SIG-M5 treated with dmso at 0.1 percent for 504 hours (cell line): ENCODE measurements at regions not wholly inside any gene's neighbourhood (a gene's known extent, or its start where the extent isn't known, plus 50 kb on each side); places are given as distances from the start of the nearest gene placed in this dataset.
"Not testable (repeated sequence)": the region's sequence is repeated elsewhere in the genome, so short reads cannot be mapped to it uniquely, and the experiment has no call there.

Experiments used
- DNase-seq: peaks from one replicate; lab custom pipeline; 2025; ENCODE audit not compliant: unreplicated experiment; lab: John Stamatoyannopoulos, UW

DNA sequence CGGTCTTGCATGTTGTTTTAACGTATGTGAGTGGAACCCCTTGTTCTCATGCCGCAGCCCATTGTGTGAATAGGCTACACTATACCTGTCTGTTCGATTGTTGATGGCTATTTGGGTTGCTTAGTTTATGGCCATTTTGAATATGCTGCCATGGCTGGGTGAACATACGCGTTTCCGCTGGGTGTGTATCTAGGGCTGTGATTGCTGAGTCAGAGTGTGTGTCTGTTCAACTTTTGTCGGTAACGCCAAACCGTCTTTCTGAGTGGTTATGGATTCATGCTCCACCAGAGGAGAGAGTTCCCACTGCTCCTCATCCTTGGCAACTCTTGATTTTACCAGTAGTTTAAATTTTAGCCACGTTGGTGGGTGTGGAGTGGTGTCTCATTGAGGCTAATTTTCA, 77.0 kb downstream of the METRNL start:
- no peak for DNase-seq

DNA sequence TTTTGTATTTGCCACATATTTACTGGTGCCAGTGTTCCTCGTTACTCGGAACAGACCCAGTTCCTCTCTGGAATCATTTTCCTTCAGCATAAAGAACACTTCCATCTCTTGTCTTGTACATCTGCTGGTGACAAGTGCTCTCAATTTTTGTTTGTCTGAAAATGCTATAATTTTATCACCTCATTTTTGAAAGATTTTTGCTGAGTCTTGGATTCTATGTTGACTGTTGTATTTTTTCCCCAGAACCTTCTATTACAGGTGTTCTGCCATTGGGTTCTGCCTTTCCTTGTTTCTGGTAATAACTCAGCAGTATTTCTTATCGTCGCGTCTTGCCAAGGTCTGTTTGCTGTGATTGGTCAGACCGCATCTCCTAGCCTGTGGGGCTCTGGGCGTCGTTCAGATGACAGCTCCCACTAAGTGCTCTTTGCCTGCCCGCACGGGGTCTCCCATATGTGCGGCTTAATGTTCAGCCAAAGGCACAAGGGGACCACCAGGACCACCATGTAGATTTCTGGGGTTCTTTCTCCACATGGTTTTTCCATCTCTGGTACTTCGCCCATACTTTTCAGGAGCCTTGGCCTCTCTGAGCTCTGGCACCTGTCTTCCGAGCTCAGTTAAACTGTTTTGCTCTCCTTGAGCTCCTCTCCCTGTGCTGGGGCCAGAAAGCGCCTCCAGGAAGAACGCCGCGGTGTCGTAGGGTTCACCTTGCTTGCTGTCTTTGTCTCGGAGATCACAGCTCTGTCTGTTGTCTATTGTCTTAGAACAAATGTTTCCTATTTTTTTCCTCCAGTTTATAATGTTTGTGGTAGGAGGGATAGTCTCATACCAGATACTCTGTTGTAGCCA, 80.0 kb downstream of the METRNL start:
- DNase-seq = no peak

DNA sequence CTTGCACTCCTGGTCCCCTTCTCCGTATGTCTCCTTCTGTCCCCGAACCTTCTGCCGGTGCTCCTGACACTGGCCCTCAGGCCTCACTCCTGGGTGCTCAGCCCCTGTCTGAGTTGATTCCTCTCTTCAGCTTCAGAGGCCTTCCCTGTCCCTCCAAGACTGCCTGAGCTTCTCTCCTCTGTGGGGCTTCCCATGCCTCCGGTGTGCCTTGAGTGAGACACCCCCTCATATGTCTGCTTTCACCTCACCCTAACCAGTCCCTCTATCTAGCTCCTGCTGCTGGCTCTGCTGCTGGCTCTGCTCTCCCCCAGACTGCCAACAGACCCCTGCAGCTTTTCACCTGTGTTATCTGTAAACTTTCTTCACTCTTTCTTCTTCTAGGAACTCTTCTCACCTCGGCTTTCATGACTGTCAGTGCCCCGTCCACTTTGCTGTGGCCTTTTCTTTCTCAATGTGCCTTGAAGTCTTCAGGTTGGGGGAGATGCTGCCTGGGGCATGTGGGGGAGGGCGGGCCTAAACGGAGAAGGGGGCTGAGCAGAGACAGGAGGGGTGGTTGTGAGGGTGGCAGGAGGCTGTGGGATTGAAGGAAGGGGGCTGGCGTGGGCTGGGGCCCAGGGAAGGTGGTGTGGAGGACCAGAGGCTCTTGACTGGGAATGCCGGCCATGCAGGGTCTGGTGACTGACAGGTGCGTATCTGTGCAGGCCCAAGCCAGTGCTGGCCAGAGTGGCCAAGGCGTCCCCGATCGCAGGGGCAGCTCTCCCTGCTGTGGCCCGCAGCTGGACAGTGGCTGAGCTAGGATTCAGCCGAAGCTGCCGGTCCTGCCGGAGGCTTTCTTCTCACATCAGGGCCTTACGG, 81.3 kb downstream of the METRNL start:
- DNase-seq = no peak

DNA sequence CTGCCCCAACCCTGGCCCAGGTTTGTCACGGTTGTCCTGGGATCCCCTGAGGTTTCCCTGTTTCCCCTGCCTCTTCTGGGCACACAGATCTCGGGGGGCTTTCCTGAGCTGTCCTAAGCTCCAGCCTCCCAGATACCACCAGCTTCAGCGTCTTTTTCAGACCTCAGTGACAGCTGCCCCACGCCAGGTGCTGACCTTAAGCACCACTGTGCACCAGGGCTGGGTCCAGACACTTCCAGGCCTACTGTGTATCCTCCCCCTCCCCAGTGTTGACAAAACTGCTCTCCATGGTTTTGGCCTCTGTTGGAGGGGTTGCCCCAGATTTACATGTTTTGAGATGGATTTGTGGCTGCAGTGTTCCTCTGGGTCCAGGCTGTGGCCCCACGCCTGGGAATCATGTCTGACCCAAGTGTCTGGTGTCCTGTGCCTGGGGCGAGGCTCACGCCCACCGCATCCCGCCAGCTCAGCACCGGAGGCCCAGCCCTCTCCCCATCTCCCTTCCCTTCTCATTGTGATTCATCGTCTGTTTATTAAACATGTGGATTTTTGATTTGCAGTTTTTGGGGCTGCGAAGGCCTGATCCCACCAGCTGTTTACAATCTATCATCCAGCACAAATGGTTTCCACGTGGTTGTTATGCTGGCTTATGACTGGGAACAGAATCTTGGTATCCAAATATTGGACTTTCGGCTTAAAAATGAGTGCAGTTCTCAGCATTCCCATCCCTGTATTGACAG, 82.1 kb downstream of the METRNL start:
- DNase-seq = no peak

DNA sequence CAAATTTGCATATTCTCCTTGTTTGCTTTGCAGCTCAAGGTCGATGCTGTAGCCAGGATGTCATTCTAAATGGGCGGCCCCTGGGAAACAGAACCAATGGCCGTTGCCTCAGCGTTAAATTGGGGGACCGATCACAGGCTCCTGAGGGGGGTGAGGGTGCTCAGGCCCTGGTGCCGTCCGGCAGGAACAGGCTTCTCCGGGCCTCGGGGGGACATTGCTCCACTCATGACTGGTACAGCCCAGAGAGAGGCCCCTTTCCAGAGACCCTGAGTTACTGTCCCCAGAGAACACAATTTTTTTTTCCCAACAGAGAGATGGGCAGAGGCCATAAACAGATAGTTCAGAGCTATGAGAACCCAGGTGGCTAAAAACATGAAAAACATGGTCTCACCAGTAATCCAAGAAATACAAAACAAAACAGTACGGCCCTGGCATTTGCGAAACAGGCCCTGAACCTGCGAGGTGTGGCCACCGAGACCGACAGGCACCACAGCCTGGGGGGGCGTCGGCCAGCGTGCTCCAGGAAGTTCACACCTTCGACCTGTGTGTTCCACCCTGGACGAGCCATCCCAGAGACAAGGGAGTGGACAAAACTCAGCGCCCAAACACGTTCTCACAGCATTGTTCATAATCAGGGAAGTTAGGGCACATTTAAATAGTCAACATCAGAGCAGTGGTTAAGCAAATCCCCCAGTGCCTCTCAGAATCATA, 82.8 kb downstream of the METRNL start:
- DNase-seq = no peak

DNA sequence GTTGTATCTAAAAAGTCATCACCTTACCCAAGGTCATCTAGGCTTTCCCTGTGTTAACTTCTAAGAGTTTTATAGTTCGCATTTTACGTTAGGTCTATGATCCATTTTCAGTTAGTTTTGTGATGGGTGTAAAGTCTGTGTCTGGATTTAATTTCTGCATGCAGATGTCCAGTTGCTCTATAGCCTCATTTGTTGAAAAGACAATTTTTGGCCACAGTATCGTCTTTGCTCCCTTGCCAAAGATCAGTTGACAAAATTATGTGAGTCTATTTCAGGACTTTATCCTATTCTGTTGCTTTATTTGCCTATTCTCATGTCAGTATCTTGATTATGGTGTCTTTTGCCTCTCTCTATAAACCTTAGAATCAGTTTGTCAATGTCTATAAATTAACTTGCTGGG, 85.1 kb downstream of the METRNL start:
- no peak for DNase-seq

DNA sequence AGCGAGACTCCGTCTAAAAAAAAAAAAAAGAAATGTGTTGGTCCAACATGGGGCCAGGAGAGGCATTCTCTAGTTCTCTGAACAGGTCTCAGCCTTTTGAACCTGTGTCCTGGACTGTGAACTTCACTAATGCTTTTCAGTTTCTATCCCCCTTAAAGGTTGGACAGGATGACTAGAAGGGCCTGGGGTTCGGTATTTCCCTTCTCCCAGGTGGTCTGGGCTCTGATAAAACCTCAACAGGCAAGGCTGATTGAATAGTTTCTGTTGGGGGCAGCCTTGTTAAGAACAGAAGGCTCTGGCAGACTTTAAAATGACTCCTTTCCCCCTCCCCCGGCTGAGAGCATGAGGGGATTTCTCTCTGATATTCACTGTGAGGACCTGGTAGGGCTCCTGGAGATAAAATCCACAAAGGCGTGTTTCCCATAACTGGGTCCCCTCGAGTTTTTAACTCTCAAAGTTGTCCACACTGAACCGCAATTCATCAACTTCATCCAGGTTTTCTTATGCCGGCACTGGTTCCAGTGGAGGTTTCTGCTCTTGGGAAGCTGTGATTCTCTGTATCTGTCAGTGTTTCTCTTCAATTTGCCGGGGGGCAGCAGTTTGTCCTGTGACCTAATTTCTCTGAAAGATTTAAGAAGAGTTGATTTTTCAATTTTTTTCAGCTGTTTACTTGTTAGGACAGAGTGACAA, 91.3 kb downstream of the METRNL start:
- no peak for DNase-seq

DNA sequence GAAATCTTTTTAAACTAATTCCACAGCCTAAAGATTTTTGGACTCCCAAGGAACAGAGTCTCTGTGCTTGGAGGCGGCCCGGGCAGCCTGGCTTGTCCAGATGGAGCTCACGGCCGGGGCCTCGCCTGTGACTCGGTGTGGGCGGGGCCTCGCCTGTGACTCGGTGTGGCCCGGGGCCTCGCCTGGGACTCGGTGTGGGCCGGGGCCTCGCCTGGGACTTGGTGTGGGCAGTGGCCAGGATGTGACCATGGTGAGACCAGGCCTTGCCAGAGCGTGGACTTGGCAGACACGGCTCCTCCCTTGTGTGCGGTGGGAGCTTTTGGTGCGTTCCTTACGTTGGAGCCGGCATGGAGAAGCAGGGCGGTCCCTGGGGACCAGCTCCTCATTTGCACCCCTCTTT, 92.3 kb downstream of the METRNL start:
- no peak for DNase-seq

DNA sequence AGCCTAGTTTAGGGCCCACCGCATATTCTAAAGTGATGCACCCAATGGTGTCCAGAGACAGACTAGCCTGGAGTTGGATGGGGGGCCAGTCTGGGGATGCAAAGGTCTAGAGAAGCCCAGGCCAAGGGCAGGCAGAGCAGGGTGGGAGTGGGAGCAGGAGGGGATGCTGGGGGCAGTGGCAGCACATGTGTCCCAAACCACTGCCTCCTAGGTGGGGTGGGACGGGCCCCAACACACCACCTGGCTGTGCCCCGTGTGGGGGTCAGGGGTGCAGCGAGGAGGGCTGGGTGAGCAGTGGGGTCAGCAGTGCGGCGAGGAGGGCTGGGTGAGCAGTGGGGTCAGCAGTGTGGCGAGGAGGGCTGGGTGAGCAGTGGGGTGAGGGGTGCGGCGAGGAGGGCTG, 92.7 kb downstream of the METRNL start:
- DNase-seq = not testable (repeated sequence)

DNA sequence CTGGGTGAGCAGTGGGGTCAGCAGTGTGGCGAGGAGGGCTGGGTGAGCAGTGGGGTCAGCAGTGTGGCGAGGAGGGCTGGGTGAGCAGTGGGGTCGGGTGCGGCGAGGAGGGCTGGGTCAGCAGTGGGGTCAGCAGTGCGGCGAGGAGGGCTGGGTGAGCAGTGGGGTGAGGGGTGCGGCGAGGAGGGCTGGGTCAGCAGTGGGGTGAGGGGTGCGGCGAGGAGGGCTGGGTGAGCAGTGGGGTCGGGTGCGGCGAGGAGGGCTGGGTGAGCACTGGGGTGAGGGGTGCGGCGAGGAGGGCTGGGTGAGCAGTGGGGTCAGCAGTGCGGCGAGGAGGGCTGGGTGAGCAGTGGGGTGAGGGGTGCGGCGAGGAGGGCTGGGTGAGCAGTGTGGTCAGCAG, 93.2 kb downstream of the METRNL start:
- not testable (repeated sequence) for DNase-seq

DNA sequence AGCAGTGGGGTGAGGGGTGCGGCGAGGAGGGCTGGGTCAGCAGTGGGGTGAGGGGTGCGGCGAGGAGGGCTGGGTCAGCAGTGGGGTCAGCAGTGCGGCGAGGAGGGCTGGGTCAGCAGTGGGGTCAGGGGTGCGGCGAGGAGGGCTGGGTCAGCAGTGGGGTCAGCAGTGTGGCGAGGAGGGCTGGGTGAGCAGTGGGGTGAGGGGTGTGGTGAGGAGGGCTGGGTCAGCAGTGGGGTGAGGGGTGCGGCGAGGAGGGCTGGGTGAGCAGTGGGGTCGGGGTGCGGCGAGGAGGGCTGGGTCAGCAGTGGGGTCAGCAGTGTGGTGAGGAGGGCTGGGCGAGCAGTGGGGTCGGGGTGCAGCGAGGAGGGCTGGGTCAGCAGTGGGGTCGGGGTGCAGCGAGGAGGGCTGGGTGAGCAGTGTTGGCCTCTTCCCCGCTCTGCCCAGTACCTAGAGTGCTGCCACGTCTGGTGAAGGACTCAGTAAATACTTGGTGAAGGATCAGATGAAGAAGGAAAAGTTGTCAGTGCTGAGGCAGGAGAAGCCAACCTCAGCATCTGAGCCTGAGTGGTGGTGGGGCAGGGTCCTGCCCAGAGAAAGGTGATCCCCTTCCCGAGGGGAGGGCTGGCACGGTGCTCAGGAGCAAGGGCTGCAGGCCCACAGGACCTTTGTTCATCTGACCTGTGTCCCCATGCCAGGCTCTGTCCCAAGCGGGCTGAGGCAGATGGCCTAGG, 93.9 kb downstream of the METRNL start:
- DNase-seq = not testable (repeated sequence)

DNA sequence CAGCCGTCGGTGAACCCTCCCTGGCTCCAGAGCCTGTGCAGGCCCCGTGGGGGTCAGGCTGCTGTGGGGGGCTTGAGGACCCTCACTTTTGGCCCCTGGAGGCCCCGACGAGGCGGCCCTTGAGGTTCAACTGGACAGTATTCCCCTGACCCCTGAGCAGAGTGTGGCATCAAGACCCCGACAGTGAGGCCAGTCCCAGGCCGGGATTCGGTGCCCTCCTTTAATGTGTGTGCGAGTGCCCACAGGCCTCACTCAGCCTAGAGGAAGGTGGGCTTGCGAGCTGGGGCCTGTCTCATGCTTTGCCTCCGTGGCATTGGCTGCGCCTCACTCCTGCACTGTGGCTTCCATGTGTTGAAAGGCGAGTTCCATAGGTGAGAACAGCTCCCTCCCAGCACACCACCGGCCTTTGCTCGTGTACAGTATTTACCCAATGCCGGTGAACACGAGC, 94.5 kb downstream of the METRNL start:
- no peak for DNase-seq

DNA sequence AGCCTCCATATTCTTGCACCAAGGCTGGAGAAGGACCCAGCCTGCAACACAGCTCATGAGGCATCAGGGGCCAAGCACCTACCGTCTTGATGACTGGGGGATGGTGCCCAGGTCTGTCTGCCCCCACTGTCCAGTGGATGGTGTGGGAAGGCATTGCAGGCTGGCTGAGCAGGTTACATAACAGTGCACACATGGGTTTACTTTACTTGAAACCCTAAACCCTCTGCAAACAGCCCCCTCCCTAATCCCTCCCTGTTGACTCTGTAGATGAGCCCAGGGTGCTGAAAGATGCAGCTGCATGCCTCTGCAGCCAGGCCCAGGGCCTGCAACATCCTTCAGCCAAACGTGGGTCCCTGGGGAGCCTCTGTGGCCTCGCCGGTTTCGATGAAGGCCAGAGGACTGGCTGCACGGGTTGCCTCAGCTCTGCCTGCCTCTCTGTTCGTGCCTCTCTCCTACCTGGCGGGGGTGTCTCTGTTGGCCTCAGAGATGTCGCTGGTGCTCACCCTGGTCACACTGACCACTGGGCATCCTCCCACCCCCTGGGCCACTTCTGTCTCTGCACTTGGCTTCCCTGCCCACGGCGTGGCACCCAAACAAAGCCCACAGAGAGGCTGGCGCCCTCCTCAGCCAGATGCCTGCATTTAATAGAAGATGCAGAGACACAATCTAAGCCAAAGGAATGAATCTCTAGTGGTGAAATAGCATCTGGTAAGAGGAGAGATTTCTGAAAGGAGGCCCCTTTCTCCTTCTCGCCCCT, 95.1 kb downstream of the METRNL start:
- peak; percentile 69 for DNase-seq

DNA sequence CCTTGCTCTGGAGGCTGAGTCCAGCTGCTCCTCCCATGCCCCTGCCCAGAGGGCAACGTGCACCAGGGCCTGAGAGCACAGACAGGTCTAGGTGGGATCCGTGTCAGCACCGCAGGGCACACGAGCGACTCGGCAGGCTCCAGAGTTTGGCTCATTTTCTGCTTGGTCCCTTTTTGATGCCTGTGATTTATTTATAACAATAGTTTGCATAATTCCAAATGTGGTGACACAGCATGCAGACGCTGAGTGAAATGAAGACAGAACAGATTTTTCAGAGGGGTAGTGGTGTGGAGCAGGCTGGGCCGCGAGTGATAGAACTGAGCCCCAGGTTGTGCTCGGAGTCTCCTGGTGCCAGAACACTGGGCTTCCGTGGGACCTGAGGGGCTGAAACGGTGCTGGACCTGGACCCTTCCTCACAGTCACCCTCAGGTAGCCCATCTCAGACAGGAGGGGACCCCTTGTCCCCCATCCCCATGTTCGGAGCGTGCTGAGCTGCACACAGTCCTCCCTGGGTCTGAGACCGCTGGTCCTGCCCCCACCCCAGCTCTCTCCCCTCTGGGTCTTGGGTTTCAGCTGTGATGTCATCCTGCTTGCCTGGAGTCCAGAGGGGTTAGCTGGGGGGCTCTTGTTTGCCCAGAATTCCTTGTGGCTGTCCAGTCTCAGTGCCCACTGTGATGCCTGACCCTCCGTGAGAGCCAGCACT, 95.9 kb downstream of the METRNL start:
- DNase-seq = no peak

DNA sequence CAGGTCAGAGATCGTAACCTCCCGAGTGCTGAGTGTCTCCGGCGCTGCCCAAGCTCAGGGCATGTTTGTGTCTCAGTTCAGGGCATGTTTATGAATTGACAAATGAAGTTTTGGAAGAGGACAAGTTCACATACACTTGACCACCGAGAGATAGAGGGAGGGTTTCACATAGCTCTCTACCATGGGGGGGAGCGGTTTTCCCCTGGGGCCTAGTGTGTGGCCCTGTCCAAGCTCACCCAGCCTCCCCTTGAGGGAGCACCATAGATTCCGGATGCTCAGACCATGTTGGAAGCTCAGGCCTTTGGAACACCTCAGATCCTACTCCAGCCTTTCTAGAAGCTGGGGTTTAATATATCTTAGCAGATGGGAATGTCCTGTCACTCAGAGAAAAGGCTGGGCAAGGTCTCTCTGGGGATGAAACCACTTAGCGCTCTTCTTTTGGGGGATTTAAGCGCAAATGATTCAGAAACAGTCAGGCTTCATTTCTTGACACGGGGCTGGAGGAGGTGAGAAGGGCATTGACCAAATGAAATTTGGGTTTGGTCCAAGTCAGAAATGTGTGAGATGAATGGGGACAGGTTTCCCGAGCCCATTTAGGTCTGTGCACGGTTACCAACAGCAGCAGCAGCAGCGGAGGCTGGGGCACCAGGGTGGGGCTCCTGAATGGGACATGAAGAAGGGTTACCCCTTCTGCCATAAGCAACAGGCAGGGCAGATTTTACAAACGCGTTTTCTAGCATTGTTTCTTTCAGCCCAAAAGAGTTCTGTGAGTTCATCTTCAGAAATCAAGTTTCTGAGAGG, 96.6 kb downstream of the METRNL start:
- no peak for DNase-seq

DNA sequence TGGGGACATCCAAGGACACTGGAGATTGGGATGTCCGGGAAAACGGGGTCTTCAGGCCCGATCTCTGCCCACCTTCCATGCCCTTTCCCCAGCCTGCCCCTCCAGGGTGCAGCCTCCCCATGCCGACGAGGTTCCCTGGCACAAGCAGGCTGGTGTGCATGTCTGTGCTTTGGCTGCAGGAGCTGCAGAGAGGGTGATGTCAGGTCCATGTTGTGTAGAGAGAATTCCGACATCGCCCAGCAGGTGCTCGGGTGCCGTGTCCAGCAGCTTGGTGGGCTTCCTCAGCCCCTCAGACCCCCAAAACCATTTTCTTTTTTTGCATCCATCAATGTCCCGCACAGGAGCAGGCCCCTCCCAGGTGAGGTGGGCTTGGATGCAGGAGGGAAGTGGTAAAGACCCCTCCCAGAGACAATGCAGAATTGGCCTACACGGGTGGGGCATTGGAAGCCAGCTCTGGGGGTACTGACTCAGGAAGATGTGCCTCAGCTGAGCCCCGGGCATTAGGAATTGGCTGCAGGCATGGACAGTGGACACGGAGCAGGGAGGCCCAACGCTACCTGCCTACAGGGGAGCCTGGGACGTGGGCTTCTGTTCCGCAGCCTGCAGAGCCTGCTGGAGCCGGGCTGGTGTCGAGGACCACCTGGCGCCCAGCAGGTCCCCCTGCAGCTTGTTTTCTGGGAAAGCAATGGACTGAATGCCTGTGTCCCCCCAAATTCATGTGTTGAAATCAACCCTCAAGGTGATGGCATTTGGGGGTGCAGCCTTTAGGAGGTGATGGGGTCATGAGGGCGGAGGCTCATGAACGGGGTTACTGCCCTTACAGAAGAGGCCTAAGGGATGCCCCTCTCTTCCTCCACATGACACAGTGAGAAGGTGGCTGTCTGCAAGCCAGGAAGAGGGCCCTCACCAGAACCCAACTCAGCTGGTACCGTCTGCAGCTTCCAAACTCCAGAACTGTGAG, 97.5 kb downstream of the METRNL start:
- DNase-seq = no peak
